GM18499 (cell line): ENCODE measurements at regions not wholly inside any gene's neighbourhood (a gene's known extent, or its start where the extent isn't known, plus 50 kb on each side); places are given as distances from the start of the nearest gene placed in this dataset.

Source experiments
- ATAC-seq: cut with Tn5 transposase; IDR thresholded peaks from one replicate; pipeline ENCODE4 v1.9.1; 2021; ENCODE audit warnings: moderate number of reproducible peaks; ENCODE audit not compliant: insufficient read depth, unreplicated experiment

GRCh38 chr7:130894146-130894908 is 160.3 kb upstream of the KLF14 start:
- ATAC-seq = no peak

- no peak for ATAC-seq
These were observed 161.1 kb upstream of the KLF14 start for GRCh38 chr7:130894909-130895750.

DNA sequence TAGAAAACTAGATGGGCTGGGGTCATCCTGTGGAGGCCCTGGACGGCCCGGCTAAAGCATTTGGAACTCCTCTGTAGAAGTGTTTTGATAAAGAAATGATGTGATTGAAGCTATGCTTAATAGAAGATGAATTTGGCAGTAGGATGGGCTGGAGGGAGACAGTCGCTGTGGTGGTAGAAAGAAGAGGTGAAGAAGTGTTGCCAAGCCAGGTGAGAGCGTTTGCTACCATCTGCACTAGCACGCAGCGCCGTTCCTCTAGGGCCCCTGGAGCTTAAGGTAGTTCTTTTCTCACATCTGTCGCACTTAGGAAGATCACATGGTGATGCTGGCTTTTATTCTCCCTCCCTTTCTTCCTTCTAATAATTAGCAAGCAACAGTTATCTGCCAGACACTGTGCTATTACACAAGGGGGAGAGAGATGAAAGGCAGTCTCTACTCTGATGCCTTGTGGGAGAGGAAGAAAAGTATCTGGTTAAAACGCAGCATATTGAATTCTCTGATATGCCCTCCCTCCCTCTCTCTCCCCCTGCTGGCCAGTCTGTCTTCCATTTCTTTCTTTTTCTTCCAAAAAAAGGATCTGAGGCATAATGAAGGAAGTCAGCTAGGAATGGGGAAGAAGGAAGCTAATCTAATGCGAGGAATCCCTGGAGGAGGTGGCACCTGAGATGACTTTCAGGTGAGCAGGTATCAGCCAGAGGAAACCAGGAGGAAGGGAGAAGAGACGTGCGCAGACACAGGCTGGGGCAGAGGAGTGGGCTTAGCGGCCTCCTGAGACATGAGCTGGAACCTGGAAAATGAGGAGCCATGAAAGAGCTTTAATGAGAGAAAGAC is 162.3 kb upstream of the KLF14 start:
- no peak for ATAC-seq

DNA sequence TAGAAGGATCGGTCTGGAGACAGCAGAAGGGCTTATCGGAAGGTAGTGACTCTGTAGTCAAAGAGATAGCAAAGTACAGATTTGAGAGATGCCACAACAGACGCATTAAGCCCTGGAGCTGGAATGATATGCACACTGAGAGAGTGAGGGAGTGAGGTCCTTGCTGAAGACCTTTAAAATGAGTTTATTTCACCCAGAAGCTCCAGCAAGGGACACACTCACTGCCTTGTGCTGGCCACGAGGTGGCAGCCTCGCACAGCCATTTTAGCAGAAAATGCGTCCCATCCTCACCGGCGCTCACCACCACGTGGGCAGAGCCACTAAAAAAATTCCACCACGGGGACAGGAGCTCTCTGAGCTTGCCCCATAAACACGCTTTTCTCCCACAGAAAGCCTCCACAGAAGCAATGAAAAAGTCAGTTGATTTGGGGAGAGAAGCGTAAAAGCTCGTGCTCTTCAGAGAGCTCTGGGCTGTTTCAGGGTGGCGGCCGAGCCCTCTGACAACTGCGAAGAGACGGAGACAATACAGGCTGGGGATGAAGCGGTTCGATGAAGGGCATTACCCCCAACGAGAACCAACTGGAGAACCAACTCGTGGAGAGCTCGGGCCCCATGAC is 163.0 kb upstream of the KLF14 start:
- ATAC-seq = no peak

DNA sequence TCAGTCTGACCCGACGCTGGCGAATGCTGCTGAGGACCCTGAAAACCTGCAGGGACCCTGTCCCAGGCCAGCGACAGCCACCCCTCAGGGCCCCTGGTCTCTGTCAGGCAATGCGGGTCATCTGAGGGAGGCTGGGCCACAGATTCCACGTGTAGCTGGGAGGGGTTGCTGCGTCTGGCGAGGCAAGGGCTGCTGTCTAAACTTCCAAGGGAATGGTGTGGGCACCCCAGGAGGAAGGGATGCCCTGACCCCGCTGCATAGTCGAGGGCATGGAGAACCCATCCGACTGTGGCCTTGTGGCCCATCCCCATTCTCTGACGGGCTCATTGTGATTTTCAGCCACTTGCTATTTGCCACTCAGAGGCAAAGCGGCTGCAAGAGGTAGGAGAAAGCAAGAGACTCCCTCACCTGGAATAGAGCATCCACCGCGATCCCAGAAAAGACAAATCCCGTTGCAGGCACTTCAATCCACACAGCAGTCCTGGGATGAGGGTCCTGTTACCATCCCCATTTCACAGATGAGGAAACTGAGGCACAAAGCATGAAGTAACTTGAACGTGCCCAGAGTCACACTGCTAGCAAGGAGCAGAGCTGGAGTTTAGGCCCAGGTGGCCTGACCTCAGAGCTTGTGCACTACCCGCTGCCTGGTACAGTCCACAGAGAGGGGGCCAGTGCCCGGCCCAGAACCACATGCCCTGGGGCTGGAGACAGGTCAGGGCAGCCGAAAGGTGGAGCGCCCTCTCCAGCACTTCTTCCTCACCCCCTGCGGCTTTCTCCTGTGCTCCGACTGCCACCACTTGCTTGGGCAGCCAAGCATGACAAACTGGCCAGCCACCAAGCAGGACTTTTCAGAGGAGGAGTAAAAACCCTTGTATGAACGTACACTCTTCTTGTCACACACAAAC is 163.8 kb upstream of the KLF14 start:
- ATAC-seq = no peak

- ATAC-seq = no peak
These were observed 165.1 kb upstream of the KLF14 start for GRCh38 chr7:130899071-130899560.

DNA sequence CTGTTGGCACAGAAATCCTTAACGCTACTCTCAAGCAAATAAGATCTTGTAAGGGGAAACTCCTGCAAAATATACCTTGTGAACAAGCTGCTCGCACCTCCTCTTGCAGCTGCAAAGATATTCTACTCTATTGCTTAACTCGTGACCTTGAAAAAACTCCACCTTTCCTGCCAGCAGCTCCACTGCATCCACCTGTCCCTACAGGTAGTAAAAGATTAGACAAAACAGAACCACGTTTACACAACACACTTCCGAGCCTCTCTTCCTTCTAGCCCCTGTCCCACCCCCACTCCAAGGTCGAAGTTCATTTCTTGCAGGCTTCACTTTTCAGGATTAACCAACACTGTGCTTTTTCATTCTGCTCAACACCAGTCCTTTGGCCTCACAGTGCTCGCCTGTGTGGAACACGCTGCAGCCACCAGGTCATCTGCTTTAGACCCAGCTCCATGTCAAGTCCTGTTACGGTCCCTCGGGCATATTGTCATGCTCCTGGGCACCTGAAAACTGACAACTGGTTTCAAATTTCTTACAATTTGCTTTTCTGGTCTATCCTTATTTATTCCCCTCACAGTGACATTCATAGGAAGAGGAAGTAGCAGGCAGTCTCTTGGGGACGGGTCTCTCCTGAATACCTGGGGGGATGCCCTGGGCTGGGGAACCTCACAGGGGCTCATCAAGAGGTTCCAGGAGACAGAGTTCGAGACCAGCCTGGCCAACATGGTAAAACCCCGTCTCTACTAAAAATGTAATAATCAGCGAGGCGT is 165.8 kb upstream of the KLF14 start:
- ATAC-seq = no peak

GRCh38 chr7:130900471-130901076 is 166.6 kb upstream of the KLF14 start:
- ATAC-seq = no peak

GRCh38 chr7:130901209-130901783 is 167.3 kb upstream of the KLF14 start:
- no peak for ATAC-seq

DNA sequence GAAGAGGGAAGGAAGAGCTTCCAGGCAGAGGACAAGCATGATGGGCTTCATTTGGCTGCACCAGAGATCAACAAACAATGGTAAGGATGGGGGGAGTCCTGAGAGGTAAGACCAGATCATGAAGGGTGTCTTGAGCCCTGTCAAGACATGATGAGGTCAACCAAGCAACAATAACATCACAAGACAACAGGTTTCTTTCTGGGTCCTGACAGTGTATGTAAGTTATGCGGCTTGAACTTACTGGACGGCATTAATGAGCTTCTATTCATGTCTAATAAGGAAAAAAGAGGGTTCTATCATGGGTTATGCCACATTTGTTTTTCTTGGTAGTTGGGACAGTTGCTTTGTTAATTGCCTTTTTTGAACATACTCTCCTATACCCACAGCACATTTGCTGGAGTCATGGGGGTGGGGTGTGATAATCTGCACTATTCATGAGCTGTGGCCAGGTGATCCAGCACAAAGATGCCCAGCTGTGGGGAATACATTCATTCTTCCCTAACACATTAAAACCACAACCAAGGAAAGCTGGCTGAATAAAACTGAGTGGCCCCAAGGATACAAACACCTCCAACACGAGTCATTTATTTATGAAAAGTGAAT is 168.8 kb upstream of the KLF14 start:
- ATAC-seq = no peak

DNA sequence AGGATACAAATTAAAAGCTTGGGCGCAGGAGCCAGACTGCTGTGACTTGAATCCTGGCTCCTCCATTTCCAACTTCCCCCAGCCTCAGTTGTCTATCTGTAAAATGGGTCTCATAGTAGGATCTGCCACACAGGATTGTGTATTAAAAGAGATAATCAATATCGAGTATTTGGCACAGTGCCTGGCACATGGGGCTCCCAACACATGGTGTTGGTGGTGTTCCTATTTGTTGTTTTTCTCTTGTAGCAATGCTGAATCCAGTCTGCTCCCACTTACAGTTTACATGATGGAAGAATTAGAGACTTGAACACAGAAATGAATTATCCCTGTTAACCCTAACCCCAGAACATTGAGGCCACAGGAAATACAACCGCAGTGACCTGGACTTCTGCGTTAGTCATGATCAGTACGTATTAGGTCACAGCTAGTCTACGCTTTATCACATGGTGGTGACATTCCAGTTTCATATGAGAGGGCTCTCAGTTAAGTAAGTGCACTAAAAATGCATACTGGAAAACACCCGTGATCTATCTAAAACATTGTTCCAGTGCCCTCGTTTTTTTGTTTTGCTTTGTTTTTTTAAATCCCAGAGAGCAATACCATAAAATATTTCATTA is 169.5 kb upstream of the KLF14 start:
- ATAC-seq = no peak

DNA sequence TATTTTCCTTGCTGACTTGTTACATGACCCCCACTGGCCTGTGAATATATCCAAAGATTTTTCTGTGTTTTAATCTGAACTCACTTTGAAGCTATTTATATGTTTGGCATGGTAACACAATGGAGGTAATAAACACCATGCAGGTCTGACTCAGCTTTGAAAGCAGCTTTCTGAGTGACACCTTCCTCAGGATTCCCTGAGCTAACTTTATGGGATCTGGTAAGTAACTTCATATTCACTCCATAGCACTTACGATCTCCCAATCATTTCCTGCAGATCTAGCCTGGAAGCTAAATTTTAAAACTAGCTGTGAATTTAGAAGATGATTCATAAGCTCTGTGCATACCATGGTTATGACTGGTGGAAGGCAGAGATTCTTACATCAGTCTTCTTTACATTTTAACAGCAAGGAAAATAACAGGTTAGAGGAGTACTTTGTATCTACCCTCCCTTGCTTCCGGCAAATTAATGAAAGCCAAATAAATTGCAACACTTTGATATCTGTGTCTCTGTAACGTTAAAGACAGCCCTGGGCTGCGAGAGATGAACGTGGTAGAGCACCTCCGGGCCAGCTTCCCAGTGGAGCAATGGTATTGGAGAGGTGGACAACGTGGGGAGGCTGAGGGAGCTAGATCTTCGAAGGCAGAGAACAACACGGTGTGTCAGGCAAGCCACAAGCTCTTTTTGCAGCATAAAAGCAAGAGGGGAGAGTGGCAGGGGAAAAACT is 170.2 kb upstream of the KLF14 start:
- no peak for ATAC-seq

DNA sequence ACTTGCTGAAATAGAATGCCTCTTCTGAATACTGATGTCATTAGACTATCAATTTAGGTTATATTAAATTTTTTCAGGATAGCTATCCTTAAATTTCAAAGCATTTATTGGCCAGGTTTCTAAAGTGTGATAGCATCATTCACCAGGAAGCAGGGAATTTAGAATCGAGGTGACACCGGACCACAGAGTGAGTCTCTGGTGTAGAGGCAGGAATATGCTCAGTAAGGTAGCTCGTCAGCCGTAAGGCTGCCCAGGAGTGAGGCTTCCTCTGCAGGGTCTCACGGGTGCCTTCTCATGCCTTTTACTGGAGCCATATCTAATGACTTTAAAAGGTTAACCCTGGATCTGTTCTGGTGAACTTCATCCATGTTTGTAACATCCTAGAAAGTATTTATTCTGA is 170.8 kb upstream of the KLF14 start:
- no peak for ATAC-seq

GRCh38 chr7:130906575-130906974 is 172.6 kb upstream of the KLF14 start:
- no peak for ATAC-seq

- no peak for ATAC-seq
These were observed 173.4 kb upstream of the KLF14 start for GRCh38 chr7:130907439-130907838.
